ENCODE measurements at regions not wholly inside any gene's neighbourhood (a gene's known extent, or its start where the extent isn't known, plus 50 kb on each side); places are given as distances from the start of the nearest gene placed in this dataset.

DNA sequence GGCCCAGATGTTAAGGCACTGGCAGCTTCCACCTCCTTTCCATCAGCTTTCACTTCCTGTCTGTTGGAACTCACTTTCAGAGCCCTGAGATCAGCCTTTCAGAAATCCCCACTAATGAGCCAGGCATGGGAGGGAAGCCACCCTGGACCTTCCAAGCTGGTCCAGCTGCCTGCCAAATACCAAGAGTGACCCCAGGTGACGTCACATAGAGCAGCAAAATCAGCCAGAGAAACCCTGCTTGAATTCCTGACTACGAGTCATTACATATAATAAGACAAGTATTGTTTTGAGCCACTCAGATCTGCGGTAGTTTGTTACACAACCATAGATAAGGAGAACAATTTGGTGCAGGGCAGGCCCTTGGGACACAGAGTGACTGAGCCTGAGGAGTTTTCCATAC lies 556.0 kb upstream of the JAG1 start:
- DNase-seq = no peak

DNA sequence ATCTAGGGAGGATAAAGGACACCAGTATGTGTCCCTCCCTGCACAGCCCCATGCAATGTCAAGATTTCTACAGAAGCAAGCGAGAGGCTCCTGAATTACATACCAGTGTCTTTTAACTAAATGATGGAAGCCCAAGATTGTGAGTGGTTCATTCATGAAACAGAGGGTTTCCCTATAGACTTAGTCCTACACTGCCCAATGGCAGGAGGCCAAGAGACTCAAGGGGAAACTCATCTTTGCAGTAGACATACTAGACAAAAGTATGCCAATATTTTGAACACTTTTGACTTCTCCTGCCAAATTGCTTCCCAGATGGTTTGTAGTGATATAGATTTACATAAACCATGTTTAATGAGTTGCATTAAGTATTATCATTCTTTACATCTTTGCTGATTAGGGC lies 557.2 kb upstream of the JAG1 start:
- no peak for DNase-seq

DNA sequence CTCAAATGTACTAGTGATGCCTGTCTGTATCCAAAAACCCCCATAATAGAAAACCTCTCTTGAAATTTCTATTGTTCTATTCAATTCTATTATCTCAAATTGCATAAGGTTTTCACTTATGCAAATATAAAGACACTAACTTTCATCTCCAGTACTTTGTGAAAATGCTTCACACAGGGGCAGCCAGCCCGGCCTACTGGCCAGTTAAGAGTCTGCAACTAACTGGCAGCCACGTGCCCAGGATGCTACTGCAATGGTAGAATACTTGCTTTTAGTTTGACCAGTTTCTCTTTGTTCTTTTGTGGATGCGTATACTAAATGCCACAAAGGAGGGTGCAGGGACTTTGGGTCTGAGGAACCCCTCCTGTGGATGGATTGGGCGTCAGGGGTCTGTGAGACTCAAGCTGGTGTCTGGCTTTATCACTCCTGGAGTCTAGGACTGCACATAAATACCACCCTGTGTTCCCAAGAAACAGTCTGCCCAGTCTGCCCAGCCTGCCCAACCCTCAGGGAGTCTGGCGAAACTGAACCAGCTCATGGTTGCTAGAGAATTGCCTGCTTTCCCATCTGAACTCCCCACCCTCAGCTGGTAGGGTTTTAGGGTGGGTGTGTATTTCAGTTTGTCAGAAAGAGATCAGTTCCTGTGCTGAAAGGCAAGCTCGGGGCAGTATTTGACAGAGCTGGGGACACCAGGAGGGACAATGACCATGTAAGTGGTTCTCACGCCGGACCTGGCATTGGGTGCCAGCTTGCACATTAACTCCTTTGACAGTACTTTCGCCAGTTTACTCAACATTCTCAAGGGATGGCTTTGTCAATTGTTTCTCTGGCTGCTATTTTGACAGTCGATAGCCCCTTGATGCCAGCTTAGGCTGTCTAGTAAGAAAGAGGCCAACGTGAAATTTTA lies 558.2 kb upstream of the JAG1 start:
- DNase-seq = no peak

DNA sequence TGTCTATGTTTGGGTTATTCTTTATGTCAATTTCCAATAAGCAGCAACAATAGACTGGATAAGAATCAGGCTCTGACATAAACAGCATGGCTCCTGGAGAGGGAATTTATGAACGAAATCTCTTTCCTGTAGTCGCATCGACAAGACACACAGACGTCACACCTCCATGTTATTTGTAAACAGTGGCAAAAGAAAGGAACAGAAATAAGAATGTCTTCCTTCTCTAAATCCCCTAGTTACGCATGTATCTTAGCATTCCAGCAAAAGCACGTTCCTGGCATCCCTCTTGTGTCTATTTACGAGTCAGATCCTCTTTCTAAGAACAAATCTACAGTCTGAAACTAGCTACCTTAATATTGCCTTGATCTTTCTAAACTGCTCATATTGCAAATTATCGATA lies 559.1 kb upstream of the JAG1 start:
- DNase-seq = no peak

GRCh38 chr20:11234181-11234580 lies 560.4 kb upstream of the JAG1 start:
- DNase-seq = no peak

- DNase-seq = no peak
Measured at GRCh38 chr20:11234608-11235007, 560.8 kb upstream of the JAG1 start.

DNA sequence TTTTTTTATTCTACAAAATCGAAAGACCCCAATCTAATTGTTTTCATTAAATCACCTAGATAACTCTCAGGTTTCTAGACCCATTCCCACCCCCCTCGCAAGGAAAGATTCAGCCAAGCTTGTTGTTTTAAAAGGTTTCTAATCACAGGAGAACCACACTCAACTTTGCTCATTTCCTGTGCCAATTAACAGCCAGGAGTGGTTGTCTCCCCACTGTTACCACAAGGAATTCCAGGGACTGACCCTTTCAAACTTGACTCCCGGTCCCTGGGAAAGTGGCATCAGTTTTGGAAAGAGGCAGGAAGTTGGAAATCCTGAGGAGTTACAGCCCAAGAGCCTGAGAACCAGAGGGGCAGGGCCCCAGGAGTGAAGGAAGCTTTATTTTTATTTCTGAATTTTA lies 561.3 kb upstream of the JAG1 start:
- DNase-seq = no peak

DNA sequence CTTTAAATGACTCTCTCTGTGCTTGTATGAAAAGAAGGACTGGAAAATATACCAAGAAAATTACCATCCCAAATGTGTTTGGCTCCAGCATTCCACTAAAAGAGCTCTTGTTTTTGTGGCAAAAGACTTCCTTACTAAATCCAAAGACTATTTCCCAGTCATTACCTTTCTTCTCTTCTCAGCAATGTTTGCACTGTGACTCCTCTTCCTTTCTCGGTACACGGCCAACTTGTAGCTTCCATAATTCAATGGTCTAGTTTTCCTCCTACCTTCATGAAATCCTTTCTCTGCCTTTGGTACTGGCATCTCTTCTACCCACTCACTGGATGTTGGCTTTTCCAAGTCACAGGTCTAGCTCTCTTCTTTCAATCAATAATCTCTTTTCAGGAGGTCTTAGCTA lies 568.5 kb upstream of the JAG1 start:
- DNase-seq = no peak

DNA sequence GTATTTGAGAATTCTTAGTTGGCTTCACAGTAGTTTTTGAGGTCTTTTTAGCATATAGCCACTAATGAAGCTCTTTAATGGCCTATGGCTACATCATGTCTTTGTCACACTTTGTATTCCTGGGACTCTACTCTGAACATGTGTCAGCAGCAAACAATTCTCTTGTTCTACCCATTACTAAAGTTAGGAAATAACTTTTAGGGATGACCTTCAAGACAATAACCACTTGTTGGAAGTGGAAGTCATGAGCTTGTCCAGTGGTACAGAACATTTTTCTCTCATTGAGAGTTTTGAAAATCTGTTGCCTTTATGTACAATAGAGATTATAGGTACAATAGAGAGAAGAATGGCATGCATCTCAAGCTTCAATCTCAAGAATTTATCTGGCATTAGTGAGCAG lies 571.6 kb upstream of the JAG1 start:
- DNase-seq = no peak

DNA sequence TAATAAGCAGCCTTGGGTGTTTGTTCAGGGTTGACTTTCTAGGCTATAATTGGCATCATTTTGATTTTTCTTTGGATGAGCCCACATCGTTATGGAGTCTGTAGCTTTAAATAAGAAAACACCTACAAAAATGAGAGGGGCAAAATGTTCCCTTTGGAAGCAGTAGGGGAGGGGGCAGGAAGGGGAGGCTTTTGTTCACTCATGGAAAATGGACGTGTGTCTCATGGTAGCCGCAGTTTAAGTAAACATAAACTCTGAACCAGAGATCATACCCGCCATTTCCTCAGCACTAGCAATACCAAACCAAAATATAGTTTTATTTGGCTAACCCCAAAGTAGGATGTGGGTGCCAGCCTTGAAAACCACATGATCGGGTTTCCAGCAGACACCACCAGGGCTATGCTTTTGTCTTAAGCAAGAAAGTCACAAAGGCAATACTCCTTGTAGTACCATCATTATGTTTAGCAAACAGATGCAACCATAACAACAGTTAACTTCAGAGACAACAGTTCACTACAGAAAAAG lies 572.5 kb upstream of the JAG1 start:
- no peak for DNase-seq

DNA sequence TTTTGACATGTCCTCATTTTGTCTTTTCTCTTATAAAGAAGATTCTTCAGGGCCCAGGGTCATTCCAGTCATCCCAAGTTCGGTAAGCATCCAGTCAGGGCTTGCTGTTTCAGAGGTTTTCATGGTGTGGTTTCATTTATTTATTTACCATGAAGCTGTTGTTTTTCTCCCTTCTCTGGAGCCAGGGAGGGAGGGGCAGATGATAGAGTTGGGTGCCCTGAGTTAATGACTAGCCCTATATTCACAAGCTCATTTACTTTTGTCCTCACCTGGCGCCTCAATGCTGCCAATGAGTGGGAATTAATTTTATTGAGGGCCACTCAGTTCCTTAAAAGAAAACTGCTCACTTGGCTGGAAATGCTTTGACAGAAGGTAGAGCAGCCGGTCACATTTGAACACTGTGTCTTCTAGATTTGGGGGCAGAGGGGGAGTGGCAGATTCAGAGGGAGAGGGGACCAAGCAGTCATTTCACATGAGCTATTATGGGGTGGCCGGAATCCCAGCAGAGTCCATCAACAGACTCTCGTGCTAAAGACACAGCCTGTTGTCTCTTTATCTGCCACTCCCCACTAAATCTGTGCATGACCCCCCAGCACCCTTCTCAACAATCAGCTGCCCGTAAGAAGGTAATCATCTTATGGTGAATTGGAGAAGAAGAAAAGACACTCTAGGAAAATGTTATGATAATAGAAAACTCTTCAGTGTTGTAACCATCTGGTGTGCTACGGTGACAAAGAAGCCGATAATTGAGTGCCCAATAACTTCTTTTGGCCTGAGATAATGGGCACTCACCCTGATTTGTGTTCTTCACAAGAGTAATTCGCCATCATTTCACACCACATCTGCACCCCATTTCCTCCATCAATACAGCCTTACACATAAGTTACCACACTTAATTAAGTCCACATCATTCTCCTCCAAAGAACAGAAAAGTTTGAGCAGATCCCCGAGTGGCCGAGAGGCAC lies 573.5 kb upstream of the JAG1 start:
- no peak for DNase-seq

DNA sequence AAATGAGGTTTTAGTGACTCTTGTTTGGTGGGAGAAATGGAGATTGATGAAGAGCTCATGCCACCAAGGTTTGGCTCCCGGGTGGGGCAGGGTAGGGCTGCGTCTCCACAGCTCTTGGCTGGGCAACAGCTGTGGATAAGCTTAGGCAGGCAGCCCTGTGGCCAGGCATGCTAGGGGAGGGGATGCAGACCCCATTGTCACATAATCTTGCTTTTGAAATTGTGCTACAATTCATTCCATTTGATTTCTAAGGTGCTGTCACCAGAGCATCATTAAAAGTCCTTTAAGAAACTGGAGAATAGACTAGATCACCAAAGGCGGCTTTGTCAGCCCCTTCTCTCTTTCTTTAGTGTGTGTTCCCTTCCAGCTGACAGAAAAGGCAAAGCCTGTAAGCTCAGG lies 574.2 kb upstream of the JAG1 start:
- no peak for DNase-seq

GRCh38 chr20:11248687-11249638 lies 575.2 kb upstream of the JAG1 start:
- no peak for DNase-seq

- DNase-seq = no peak
Measured at GRCh38 chr20:11249683-11250082, 575.9 kb upstream of the JAG1 start.

DNA sequence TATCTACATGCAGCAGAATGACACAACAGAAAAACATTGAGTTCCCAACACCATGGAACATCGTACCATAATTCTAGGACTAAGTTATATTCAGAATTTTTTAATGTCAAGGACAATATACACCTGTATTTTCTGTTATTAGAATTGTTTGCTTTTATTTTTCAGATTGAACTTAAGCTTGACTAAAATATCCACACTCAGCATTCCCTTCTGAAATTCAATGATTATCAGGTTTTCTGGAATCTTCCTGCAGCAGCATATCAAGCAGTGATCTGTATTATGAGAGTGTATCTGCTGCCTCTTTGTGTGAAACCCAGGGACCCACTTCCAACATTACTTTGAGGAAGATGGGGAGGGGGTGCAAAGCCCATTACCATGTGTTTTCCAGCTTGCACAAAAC lies 578.6 kb upstream of the JAG1 start:
- no peak for DNase-seq

- DNase-seq = no peak
Measured at GRCh38 chr20:11255455-11255854, 581.7 kb upstream of the JAG1 start.

GRCh38 chr20:11255860-11256259 lies 582.1 kb upstream of the JAG1 start:
- DNase-seq = no peak

DNA sequence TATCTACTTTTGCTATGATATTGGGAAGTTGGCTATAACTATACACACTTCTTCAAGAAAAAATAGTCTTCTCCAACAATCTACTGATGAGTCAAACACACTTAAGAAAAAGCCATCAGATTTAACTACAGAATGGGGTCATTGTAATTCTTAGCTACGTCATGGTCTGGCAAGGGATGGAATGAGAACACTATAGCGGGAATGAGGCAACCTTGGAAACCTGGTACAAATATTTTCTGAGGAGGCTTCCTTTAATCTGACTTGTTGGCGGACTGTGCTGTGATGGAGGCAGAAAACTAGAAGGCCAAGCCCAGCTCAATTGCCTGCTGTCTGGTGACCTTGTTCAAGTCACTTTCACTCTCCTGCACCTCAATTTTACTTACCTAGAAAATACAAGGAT lies 586.8 kb upstream of the JAG1 start:
- DNase-seq = no peak

DNA sequence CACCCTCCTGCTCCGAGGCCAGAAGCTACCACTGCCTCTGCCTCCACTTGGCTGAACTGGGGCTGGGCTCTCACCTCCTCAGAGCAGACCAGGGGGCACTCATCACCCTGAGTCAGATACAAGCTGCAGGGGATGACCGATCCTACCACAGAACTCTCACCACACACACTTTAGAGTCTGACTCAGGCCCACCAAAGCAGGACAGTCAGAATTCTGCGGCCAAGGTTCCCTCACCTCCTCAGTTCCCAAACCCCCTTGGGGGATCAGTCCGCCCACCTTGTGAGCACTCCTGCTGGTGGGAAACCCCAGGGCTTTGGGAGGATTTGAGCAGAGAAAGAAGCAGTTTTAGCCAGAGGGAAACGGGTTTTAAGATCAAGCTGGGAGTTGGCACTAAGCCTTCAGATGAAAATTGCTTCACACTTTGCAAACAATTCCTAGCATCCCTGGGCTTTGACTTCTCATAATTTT lies 587.8 kb upstream of the JAG1 start:
- DNase-seq = no peak

GRCh38 chr20:11266571-11266970 lies 592.8 kb upstream of the JAG1 start:
- no peak for DNase-seq

- no peak for DNase-seq
Measured at GRCh38 chr20:11267131-11267761, 593.4 kb upstream of the JAG1 start.
